GM13976 (cell line): ENCODE measurements at regions not wholly inside any gene's neighbourhood (a gene's known extent, or its start where the extent isn't known, plus 50 kb on each side); places are given as distances from the start of the nearest gene placed in this dataset.

Experiments
- DNase-seq: peaks from one replicate; pipeline ENCODE4 v3.0.0; 2012; ENCODE audit warnings: low spot score
- in situ Hi-C: fragments of 300-500 bp; cut with MboI; formaldehyde crosslinking; loops from one replicate; pipeline ENCODE4 v1.12.0; 2022; ENCODE audit warnings: low sequenced_read_pairs, mixed read lengths, inconsistent platforms; ENCODE audit not compliant: unreplicated experiment
- TF ChIP-seq, protein P1 (sequence below): IDR thresholded peaks from 2 replicates; pipeline ENCODE4 v1.5.1; 2012; ENCODE audit warnings: borderline replicate concordance, mild to moderate bottlenecking; ENCODE audit not compliant: insufficient read depth; ENCODE audit errors: extremely low read depth, missing control alignments, control extremely low read depth

DNA sequence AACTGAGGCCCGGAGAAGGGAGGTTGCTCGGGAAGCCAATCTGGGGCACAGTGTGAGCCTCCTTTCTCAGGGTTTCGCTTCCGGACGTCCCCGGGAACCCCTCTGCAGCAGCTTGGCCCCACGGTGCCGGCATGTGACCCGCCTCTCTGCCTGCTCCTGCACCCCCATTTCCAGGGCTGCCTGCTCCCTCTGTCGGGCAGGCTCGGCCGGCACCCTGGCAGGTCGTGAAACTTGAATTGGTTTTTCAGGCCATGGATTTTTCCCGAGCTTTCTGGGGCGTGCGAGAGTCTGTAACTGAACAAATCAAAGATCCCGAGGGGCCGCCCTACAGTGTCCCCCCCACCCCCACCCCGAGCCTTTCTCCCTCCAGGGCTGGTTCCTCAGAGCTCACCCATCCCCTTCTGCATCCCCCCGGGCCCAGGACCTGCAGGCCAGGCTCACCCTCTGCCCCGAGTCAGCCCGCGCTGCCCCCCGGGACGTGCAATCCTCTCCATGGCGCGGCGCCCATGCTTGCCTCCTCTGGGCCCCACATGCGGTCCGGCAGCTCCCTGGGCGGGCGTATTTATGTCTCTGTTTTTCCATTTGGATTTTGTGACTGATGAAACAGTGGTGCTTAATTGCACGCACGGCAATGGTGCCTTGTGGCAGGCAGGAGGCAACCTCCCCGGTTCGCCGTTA lies 58.1 kb downstream of the UNCX start:
- TF ChIP-seq, protein P1, sequence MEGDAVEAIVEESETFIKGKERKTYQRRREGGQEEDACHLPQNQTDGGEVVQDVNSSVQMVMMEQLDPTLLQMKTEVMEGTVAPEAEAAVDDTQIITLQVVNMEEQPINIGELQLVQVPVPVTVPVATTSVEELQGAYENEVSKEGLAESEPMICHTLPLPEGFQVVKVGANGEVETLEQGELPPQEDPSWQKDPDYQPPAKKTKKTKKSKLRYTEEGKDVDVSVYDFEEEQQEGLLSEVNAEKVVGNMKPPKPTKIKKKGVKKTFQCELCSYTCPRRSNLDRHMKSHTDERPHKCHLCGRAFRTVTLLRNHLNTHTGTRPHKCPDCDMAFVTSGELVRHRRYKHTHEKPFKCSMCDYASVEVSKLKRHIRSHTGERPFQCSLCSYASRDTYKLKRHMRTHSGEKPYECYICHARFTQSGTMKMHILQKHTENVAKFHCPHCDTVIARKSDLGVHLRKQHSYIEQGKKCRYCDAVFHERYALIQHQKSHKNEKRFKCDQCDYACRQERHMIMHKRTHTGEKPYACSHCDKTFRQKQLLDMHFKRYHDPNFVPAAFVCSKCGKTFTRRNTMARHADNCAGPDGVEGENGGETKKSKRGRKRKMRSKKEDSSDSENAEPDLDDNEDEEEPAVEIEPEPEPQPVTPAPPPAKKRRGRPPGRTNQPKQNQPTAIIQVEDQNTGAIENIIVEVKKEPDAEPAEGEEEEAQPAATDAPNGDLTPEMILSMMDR = no peak
- no peak for DNase-seq
- in situ Hi-C loops = no loop called here

DNA sequence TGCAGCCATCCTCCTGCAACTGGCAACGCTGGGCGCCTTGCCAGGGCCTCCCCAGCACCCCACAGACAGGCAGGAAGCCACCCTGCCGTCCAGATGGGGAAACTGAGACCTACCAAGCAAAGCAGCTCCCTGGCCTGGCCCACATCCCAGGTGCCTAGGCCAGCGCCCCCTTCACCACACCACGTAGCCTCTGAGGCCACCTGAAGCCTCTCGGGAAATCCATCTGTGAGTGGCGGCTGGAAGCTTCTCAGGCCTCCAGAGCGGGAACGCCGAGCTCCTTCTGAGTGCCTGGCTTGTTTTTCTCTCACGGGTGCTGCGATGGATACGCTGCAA lies 58.7 kb downstream of the UNCX start:
- DNase-seq = no peak
- TF ChIP-seq, protein P1 = no peak
- in situ Hi-C loops = no loop called here

DNA sequence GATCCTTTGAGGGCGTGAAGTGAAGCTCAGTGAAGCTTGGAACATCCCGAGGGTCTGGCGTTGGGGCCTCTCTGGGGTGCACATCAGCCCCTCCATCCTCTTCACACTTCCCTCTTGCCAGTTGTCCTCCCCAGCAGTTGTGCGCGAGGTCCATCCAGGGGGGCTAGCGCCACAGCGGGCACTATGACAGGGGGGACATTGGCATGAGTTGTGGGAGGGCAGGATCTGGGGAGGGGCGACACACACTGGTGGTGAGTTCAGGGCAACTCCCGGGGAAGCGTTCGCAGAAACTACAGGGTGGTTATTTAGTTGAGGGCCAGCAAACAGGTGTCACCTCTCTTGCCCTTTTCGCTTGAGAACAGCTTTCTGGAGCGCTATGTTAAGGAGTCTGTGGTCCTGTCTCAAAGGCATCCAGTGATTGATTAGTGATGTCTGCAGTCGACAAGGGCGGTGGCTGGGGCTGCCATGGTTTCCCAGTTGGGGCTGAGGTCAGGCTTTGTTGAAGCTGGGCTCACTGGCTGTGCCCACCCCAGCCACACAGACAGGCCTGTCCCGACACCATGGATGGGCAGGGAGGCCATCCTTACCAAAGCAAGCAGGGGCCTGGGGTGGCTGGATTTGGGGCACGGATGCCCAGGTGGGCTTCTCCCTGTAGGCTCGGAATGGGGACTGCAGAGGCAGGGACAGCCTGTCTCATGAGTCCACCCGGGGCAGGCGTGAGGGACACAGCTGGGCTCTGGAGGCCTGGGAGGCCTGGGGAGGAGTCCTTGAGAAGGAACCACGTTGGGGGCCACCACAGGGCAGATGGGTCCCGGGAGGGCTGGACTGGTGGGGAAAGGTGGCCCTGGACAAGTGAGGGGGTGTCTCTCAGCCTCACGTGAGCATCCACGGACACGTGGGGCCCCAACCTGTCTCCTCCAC lies 59.4 kb downstream of the UNCX start:
- TF ChIP-seq, protein P1 = no peak
- in situ Hi-C loops = no loop called here

DNA sequence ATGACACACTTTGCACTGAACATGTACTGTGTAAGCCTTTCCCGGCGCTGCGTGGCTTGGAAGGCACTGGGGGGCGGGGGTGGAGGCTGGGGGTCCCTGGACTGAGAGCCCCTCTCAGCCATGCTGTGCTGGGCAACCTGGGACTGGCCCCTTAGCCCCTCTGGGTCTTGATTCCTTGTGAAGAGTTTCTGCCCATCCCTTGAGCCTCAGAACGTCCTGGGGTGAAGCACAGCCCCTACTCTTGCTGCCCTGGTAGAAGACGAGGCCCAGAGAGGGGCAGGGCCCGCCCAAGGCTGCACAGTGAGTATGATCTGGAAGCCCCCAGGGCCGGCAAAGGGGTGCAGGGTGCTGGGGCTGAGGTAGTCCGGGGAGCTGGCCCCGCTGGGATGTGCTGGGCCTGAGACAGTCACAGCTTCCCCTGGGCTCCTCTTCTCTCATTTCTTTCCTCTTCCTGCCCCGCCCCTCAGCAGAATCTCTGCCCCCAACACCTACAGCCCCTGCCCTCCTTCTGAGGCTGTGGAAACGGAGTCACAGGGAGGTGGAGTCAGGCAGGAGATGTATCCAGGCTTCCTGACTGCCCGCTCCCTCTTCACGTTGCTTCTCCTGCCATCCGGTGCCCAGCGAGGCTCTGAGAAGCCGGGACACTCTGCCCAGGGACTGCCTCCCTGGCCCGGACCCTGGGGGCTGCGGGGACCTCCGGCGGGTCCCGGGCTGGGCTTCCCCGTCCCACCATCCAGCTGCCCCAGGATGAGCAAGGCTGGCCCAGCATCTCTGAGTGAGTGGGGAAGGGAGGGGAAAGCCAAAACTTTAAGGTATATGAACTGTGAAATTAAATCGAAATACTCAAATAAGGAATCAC lies 60.5 kb downstream of the UNCX start:
- no peak for DNase-seq
- in situ Hi-C loops = no loop called here
- TF ChIP-seq, protein P1 = no peak

More for the DNA sequence above, 59.4 kb downstream of the UNCX start:
- no peak for DNase-seq

DNA sequence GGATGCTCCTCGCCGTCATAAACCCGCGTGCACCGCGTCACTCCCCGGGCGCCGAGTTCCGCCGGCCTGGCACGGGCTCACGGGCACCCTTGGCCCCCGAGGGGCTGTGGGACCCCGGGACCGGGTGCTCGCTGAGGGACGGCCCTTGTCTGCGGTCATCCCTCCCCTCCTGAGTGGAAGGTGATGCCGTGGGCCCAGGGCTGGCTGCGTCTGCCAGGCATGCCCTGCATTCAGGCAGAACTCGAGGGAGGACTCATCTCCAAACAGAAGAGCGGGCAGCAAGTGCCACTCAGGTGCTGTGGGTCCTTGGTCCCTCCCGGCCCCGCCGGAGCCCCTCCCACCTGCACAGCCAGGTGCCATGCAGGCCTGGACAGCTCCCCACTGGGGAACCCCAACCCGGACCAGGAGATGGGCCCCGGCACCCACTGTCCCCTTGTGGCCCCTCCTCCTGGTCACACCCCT lies 61.3 kb downstream of the UNCX start:
- TF ChIP-seq, protein P1 = no peak
- no peak for DNase-seq
- in situ Hi-C loops = no loop called here

DNA sequence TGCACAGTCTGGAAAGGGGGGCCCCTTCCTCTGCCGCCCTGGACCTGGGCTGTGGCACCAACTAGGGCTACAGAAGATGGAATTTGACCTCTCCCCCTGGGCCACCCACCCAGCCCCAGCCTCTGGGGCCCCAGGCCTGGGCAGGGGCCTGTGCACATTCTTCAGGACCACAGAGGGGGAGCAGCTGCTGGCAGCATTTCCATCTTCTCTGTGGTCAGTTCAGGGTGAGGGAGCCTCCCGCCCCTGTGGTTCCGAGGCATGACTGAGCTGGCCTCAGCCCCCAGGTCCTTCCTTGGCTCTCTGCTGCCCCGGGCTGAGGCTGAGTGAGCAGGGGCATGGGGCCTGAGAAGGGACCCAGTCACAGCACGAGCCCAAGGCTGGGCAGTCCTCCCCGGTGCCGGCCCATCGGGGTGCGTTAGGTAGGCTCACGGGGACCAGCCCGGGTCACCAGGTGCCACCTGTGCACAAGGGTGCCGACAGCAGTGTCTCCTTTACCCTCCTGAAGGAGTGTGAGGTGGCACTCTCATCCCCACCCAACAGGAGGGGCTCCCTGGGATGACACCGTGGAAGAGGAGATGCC lies 63.2 kb downstream of the UNCX start:
- TF ChIP-seq, protein P1 = no peak
- no peak for DNase-seq
- in situ Hi-C loops = no loop called here
